ENCODE measurements at regions not wholly inside any gene's neighbourhood (a gene's known extent, or its start where the extent isn't known, plus 50 kb on each side); places are given as distances from the start of the nearest gene placed in this dataset.

DNA sequence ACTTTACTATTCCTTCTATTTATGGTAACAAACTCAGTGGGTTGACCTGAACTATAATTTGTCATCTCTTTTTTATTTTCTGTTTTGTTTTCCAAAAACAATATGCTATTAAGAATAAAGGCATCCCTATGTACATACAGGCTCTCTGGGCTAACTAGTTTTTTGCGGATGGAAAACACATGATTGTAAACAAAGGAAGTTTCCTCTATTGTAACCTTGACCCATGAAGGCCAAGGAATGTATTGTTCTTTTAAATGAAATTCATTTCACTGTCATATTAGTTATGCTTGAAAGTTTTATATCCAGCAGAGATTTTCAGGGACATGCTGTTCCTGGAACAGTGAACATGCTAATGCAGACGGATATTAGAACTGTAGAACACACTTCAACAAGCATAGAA lies 705.0 kb upstream of the SEL1L start:
- Histone ChIP-seq H3K79me2 (replicated peaks; ENCODE audit: insufficient read depth, low read length) (no peaks in the 10 kb centered on the region), H2AFZ (ENCODE audit: low read depth, low read length) (no peak overlapping the region), H3K4me2 (ENCODE audit: low read length) (no peak overlapping the region), H3K4me3 (ENCODE audit: low read length) (no peak overlapping the region), H3K36me3 (ENCODE audit: insufficient read depth, low read length) (no peaks in the 10 kb centered on the region), H4K20me1 (ENCODE audit: insufficient read depth) (no peaks in the 10 kb centered on the region), H3K27me3 (ENCODE audit: insufficient read depth, low read depth, low read length) (no peaks in the 10 kb centered on the region), H3K9ac (ENCODE audit: low read length) (no peak overlapping the region), H3F3A (ENCODE audit: insufficient read depth, low read length, poor library complexity, severe bottlenecking) (no peaks in the 10 kb centered on the region), H3K9me2 (ENCODE audit: insufficient read depth, low read length) (no peaks in the 10 kb centered on the region), H3K9me3 (ENCODE audit: low read length) (no peaks in the 10 kb centered on the region), H3K27ac (ENCODE audit: low read length) (no peak overlapping the region)
- TF ChIP-seq EZH2 (IDR thresholded peaks at IDR 0.05; ENCODE audit: borderline replicate concordance, insufficient read depth, low read length, poor library complexity, severe bottlenecking) (no peak), SMC3 (conservative IDR thresholded peaks at IDR 0.05; ENCODE audit: poor library complexity) (no peak), POLR2AphosphoS5 (IDR thresholded peaks at IDR 0.05) (no peak), TAF1 (IDR thresholded peaks at IDR 0.05; ENCODE audit: low read depth) (no peak), MXI1 (conservative IDR thresholded peaks at IDR 0.05; ENCODE audit: poor library complexity, severe bottlenecking) (no peak)
- TF ChIP-seq, protein P1, sequence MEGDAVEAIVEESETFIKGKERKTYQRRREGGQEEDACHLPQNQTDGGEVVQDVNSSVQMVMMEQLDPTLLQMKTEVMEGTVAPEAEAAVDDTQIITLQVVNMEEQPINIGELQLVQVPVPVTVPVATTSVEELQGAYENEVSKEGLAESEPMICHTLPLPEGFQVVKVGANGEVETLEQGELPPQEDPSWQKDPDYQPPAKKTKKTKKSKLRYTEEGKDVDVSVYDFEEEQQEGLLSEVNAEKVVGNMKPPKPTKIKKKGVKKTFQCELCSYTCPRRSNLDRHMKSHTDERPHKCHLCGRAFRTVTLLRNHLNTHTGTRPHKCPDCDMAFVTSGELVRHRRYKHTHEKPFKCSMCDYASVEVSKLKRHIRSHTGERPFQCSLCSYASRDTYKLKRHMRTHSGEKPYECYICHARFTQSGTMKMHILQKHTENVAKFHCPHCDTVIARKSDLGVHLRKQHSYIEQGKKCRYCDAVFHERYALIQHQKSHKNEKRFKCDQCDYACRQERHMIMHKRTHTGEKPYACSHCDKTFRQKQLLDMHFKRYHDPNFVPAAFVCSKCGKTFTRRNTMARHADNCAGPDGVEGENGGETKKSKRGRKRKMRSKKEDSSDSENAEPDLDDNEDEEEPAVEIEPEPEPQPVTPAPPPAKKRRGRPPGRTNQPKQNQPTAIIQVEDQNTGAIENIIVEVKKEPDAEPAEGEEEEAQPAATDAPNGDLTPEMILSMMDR (IDR thresholded peaks at IDR 0.05; ENCODE audit: poor library complexity, severe bottlenecking): no peak
- TF ChIP-seq, protein P2, sequence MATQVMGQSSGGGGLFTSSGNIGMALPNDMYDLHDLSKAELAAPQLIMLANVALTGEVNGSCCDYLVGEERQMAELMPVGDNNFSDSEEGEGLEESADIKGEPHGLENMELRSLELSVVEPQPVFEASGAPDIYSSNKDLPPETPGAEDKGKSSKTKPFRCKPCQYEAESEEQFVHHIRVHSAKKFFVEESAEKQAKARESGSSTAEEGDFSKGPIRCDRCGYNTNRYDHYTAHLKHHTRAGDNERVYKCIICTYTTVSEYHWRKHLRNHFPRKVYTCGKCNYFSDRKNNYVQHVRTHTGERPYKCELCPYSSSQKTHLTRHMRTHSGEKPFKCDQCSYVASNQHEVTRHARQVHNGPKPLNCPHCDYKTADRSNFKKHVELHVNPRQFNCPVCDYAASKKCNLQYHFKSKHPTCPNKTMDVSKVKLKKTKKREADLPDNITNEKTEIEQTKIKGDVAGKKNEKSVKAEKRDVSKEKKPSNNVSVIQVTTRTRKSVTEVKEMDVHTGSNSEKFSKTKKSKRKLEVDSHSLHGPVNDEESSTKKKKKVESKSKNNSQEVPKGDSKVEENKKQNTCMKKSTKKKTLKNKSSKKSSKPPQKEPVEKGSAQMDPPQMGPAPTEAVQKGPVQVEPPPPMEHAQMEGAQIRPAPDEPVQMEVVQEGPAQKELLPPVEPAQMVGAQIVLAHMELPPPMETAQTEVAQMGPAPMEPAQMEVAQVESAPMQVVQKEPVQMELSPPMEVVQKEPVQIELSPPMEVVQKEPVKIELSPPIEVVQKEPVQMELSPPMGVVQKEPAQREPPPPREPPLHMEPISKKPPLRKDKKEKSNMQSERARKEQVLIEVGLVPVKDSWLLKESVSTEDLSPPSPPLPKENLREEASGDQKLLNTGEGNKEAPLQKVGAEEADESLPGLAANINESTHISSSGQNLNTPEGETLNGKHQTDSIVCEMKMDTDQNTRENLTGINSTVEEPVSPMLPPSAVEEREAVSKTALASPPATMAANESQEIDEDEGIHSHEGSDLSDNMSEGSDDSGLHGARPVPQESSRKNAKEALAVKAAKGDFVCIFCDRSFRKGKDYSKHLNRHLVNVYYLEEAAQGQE (IDR thresholded peaks at IDR 0.05; ENCODE audit: borderline replicate concordance): no peak

DNA sequence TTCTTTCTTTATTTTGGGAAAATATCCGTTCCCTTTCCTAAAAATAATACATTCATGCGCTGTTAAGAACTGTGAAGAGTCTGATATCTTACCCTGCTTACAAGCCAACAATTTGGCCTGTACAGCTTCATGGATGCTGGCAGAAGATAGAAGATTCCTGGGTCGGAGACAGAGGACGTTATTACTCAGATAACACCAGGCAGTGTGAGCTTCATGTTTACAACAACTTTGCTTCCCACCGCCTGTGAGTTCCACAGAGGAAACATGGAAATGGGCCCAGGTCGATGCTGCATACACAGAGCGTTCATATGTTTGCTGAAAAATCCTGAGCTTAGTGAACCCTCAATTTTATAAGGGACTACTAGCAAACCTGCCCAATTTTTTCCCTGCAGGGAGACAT lies 705.6 kb upstream of the SEL1L start:
- Histone ChIP-seq H3K9me2 (ENCODE audit: insufficient read depth, low read length) (no peaks in the 10 kb centered on the region), H3K9me3 (ENCODE audit: low read length) (no peaks in the 10 kb centered on the region), H3K4me2 (ENCODE audit: low read length) (no peak overlapping the region), H3K79me2 (replicated peaks; ENCODE audit: insufficient read depth, low read length) (no peaks in the 10 kb centered on the region), H3F3A (ENCODE audit: insufficient read depth, low read length, poor library complexity, severe bottlenecking) (no peaks in the 10 kb centered on the region), H4K20me1 (ENCODE audit: insufficient read depth) (no peaks in the 10 kb centered on the region), H3K27me3 (ENCODE audit: insufficient read depth, low read depth, low read length) (no peaks in the 10 kb centered on the region), H3K36me3 (ENCODE audit: insufficient read depth, low read length) (no peaks in the 10 kb centered on the region), H2AFZ (ENCODE audit: low read depth, low read length) (no peak overlapping the region), H3K4me3 (ENCODE audit: low read length) (no peak overlapping the region), H3K9ac (ENCODE audit: low read length) (no peak overlapping the region), H3K27ac (ENCODE audit: low read length) (no peak overlapping the region)
- TF ChIP-seq TAF1 (IDR thresholded peaks at IDR 0.05; ENCODE audit: low read depth): no peak
- no peak for TF ChIP-seq POLR2AphosphoS5 (IDR thresholded peaks at IDR 0.05)
- no peak for TF ChIP-seq EZH2 (IDR thresholded peaks at IDR 0.05; ENCODE audit: borderline replicate concordance, insufficient read depth, low read length, poor library complexity, severe bottlenecking)
- TF ChIP-seq MXI1 (conservative IDR thresholded peaks at IDR 0.05; ENCODE audit: poor library complexity, severe bottlenecking): no peak
- TF ChIP-seq SMC3 (conservative IDR thresholded peaks at IDR 0.05; ENCODE audit: poor library complexity): no peak
- TF ChIP-seq RAD21 (conservative IDR thresholded peaks at IDR 0.05): no peak
- no peak for TF ChIP-seq EP300 (conservative IDR thresholded peaks at IDR 0.05; ENCODE audit: poor library complexity, severe bottlenecking)
- TF ChIP-seq, protein P2 (IDR thresholded peaks at IDR 0.05; ENCODE audit: borderline replicate concordance): no peak
